ENCODE measurements at regions not wholly inside any gene's neighbourhood (a gene's known extent, or its start where the extent isn't known, plus 50 kb on each side); places are given as distances from the start of the nearest gene placed in this dataset.

- no peak overlapping the region for H3K4me2 ChIP-seq (ENCODE audit: unreplicated experiment)
- in situ Hi-C loops (cut with MboI): no loop called here
- H3K4me1 ChIP-seq (ENCODE audit: insufficient read depth): peaks cover 31% of the 10 kb centered on the region
- TF ChIP-seq EZH2phosphoT487 (IDR thresholded peaks at IDR 0.05; ENCODE audit: insufficient read depth, low read depth) (no peak), EZH2 (IDR thresholded peaks at IDR 0.05; ENCODE audit: insufficient read depth, poor library complexity, severe bottlenecking) (no peak)
- WGBS, 2 experiments (ENCODE audit: low coverage in 1 of 2, low lambda C conversion rate in 2 of 2, missing lambda C conversion rate in 2 of 2): 43 to 49% methylated on average over 4 of the region's 4 CpGs
- H3K9me3 ChIP-seq (ENCODE audit: low read depth): no peaks in the 10 kb centered on the region
- H3F3A ChIP-seq (ENCODE audit: insufficient read depth): peaks cover 7% of the 10 kb centered on the region
- H2AFZ ChIP-seq: peak overlapping the region; percentile 38
- no peaks in the 10 kb centered on the region for H3K36me3 ChIP-seq (ENCODE audit: low read depth)
- no peaks in the 10 kb centered on the region for H3K79me2 ChIP-seq (ENCODE audit: insufficient read depth)
- no peaks in the 10 kb centered on the region for H4K20me1 ChIP-seq (ENCODE audit: insufficient read depth)
- no peak overlapping the region for H3K4me3 ChIP-seq
- no peaks in the 10 kb centered on the region for H3K27me3 ChIP-seq (replicated peaks; ENCODE audit: insufficient read depth)
- H3K27ac ChIP-seq: no peak overlapping the region
- no peaks in the 10 kb centered on the region for H3K9me2 ChIP-seq (ENCODE audit: insufficient read depth)
- no peak overlapping the region for H3K9ac ChIP-seq
- no peak for DNase-seq
Observed at GRCh38 chr15:38873158-38873557, 308.5 kb upstream of the RASGRP1 start.

- WGBS, 2 experiments (ENCODE audit: low coverage in 1 of 2, low lambda C conversion rate in 2 of 2, missing lambda C conversion rate in 2 of 2): 89 to 90% methylated on average over 5 of the region's 5 CpGs
- H4K20me1 ChIP-seq (ENCODE audit: insufficient read depth): no peaks in the 10 kb centered on the region
- H3K4me1 ChIP-seq (ENCODE audit: insufficient read depth): peaks cover 29% of the 10 kb centered on the region
- no peaks in the 10 kb centered on the region for H3K9me3 ChIP-seq (ENCODE audit: low read depth)
- no peaks in the 10 kb centered on the region for H3K27me3 ChIP-seq (replicated peaks; ENCODE audit: insufficient read depth)
- no peak overlapping the region for H3K9ac ChIP-seq
- no peak for TF ChIP-seq EZH2 (IDR thresholded peaks at IDR 0.05; ENCODE audit: insufficient read depth, poor library complexity, severe bottlenecking)
- no peak for TF ChIP-seq EZH2phosphoT487 (IDR thresholded peaks at IDR 0.05; ENCODE audit: insufficient read depth, low read depth)
- in situ Hi-C loops (cut with MboI): no loop called here
- H3K9me2 ChIP-seq (ENCODE audit: insufficient read depth): peaks cover 4% of the 10 kb centered on the region; the same call in 1 of the 2 replicates
- H3F3A ChIP-seq (ENCODE audit: insufficient read depth): peaks cover 9% of the 10 kb centered on the region
- H3K4me3 ChIP-seq: no peak overlapping the region
- DNase-seq: no peak
- H3K36me3 ChIP-seq (ENCODE audit: low read depth): no peaks in the 10 kb centered on the region
- no peaks in the 10 kb centered on the region for H3K79me2 ChIP-seq (ENCODE audit: insufficient read depth)
- no peak overlapping the region for H2AFZ ChIP-seq
- no peak overlapping the region for H3K27ac ChIP-seq
- H3K4me2 ChIP-seq (ENCODE audit: unreplicated experiment): no peak overlapping the region
Observed at GRCh38 chr15:38874464-38874863, 309.9 kb upstream of the RASGRP1 start.

GRCh38 chr15:38876211-38876610 lies 311.6 kb upstream of the RASGRP1 start:
- H3K4me3 ChIP-seq: no peak overlapping the region
- no peaks in the 10 kb centered on the region for H3K36me3 ChIP-seq (ENCODE audit: low read depth)
- peaks cover 25% of the 10 kb centered on the region for H3F3A ChIP-seq (ENCODE audit: insufficient read depth)
- no peak for DNase-seq
- H4K20me1 ChIP-seq (ENCODE audit: insufficient read depth): no peaks in the 10 kb centered on the region
- H3K4me1 ChIP-seq (ENCODE audit: insufficient read depth): peaks cover 42% of the 10 kb centered on the region
- H3K27ac ChIP-seq: no peak overlapping the region
- H3K4me2 ChIP-seq (ENCODE audit: unreplicated experiment): no peak overlapping the region
- 83 to 86% methylated on average over 6 of the region's 6 CpGs for WGBS, 2 experiments (ENCODE audit: low coverage in 1 of 2, low lambda C conversion rate in 2 of 2, missing lambda C conversion rate in 2 of 2)
- H3K27me3 ChIP-seq (replicated peaks; ENCODE audit: insufficient read depth): no peaks in the 10 kb centered on the region
- H2AFZ ChIP-seq: no peak overlapping the region
- TF ChIP-seq EZH2phosphoT487 (IDR thresholded peaks at IDR 0.05; ENCODE audit: insufficient read depth, low read depth): no peak
- no peak for TF ChIP-seq EZH2 (IDR thresholded peaks at IDR 0.05; ENCODE audit: insufficient read depth, poor library complexity, severe bottlenecking)
- no peak overlapping the region for H3K9ac ChIP-seq
- H3K79me2 ChIP-seq (ENCODE audit: insufficient read depth): no peaks in the 10 kb centered on the region
- in situ Hi-C loops (cut with MboI): no loop called here
- no peaks in the 10 kb centered on the region for H3K9me3 ChIP-seq (ENCODE audit: low read depth)
- peaks cover 4% of the 10 kb centered on the region; the same call in 1 of the 2 replicates for H3K9me2 ChIP-seq (ENCODE audit: insufficient read depth)

- Histone ChIP-seq H2AFZ (no peak overlapping the region), H3K27ac (no peak overlapping the region), H3K4me2 (ENCODE audit: unreplicated experiment) (no peak overlapping the region), H3K4me1 (ENCODE audit: insufficient read depth) (peaks cover 42% of the 10 kb centered on the region), H3K9me3 (ENCODE audit: low read depth) (no peaks in the 10 kb centered on the region), H3K9me2 (ENCODE audit: insufficient read depth) (peaks cover 4% of the 10 kb centered on the region; the same call in 1 of the 2 replicates), H3K79me2 (ENCODE audit: insufficient read depth) (no peaks in the 10 kb centered on the region), H3F3A (ENCODE audit: insufficient read depth) (peaks cover 29% of the 10 kb centered on the region), H3K27me3 (replicated peaks; ENCODE audit: insufficient read depth) (no peaks in the 10 kb centered on the region), H3K9ac (no peak overlapping the region), H3K4me3 (no peak overlapping the region), H4K20me1 (ENCODE audit: insufficient read depth) (no peaks in the 10 kb centered on the region), H3K36me3 (ENCODE audit: low read depth) (no peaks in the 10 kb centered on the region)
- peak; percentile 28 for DNase-seq
- in situ Hi-C loops (cut with MboI): no loop called here
- TF ChIP-seq EZH2phosphoT487 (IDR thresholded peaks at IDR 0.05; ENCODE audit: insufficient read depth, low read depth) (no peak), EZH2 (IDR thresholded peaks at IDR 0.05; ENCODE audit: insufficient read depth, poor library complexity, severe bottlenecking) (no peak)
- 80 to 83% methylated on average over 3 of the region's 3 CpGs for WGBS, 2 experiments (ENCODE audit: low coverage in 1 of 2, low lambda C conversion rate in 2 of 2, missing lambda C conversion rate in 2 of 2)
Observed at GRCh38 chr15:38876621-38877020, 312.0 kb upstream of the RASGRP1 start.

- peaks cover 47% of the 10 kb centered on the region for H3K4me1 ChIP-seq (ENCODE audit: insufficient read depth)
- in situ Hi-C loops (cut with MboI): no loop called here
- no peak for DNase-seq
- WGBS, 2 experiments (ENCODE audit: low coverage in 1 of 2, low lambda C conversion rate in 2 of 2, missing lambda C conversion rate in 2 of 2): 69 to 73% methylated on average over 3 to 4 of the region's 4 CpGs
- no peak overlapping the region for H3K4me3 ChIP-seq
- H3K9me3 ChIP-seq (ENCODE audit: low read depth): no peaks in the 10 kb centered on the region
- no peak for TF ChIP-seq EZH2phosphoT487 (IDR thresholded peaks at IDR 0.05; ENCODE audit: insufficient read depth, low read depth)
- TF ChIP-seq EZH2 (IDR thresholded peaks at IDR 0.05; ENCODE audit: insufficient read depth, poor library complexity, severe bottlenecking): no peak
- peaks cover 36% of the 10 kb centered on the region for H3F3A ChIP-seq (ENCODE audit: insufficient read depth)
- H3K79me2 ChIP-seq (ENCODE audit: insufficient read depth): no peaks in the 10 kb centered on the region
- H3K27me3 ChIP-seq (replicated peaks; ENCODE audit: insufficient read depth): no peaks in the 10 kb centered on the region
- 0 out of 2 replicates have a peak overlapping the region, but pooled peaks have one; percentile 35 for H3K27ac ChIP-seq
- no peak overlapping the region for H3K4me2 ChIP-seq (ENCODE audit: unreplicated experiment)
- peaks cover 4% of the 10 kb centered on the region; the same call in 1 of the 2 replicates for H3K9me2 ChIP-seq (ENCODE audit: insufficient read depth)
- H3K36me3 ChIP-seq (ENCODE audit: low read depth): no peaks in the 10 kb centered on the region
- H3K9ac ChIP-seq: no peak overlapping the region
- no peaks in the 10 kb centered on the region for H4K20me1 ChIP-seq (ENCODE audit: insufficient read depth)
- no peak overlapping the region for H2AFZ ChIP-seq
Observed at GRCh38 chr15:38877471-38877870, 312.9 kb upstream of the RASGRP1 start.
